Adrenal gland (tissue), 9 donors: ENCODE measurements at regions not wholly inside any gene's neighbourhood (a gene's known extent, or its start where the extent isn't known, plus 50 kb on each side); places are given as distances from the start of the nearest gene placed in this dataset.
A peak's percentile ranks its signal among the peaks of the same experiment; 100 is the strongest.

Experiments
- DNase-seq, 7 donors: peaks; one replicate each; pipeline ENCODE4 v3.0.0-alpha.2; 2019 to 2020
- H3K27ac ChIP-seq, 5 donors: fragments of 200-600 bp; sonication (generic) in 4 of 5; 1 replicate in 3 of 5; 2 replicates in 2 of 5; pipeline versions ENCODE4 v1.5.1 to v1.8.0; 2016 to 2020; ENCODE audit warnings: mild to moderate bottlenecking in 1 of 5
- H3K27me3 ChIP-seq: fragments of 200-600 bp; 2 replicates; pipeline ENCODE4 v1.8.0; 2021
- H3K36me3 ChIP-seq, 2 donors: fragments of 200-600 bp; replicated peaks in 1 of 2; 1 replicate in 1 of 2; 2 replicates in 1 of 2; pipeline versions ENCODE4 v1.5.1 to v1.8.0; 2018 to 2022
- H3K4me1 ChIP-seq, 2 donors: fragments of 200-600 bp; replicated peaks in 1 of 2; 1 replicate in 1 of 2; 2 replicates in 1 of 2; pipeline versions ENCODE4 v1.5.1 to v1.8.0; 2018 to 2021
- H3K4me3 ChIP-seq, 4 donors: fragments of 200-600 bp; sonication (generic) in 3 of 4; one replicate each; pipeline ENCODE4 v1.5.1; 2016 to 2018
- H3K9me3 ChIP-seq, 3 donors: fragments of 200-600 bp; sonication (generic) in 1 of 3; replicated peaks in 1 of 3; 1 replicate in 2 of 3; 2 replicates in 1 of 3; pipeline versions ENCODE4 v1.5.1 to v1.8.0; 2016 to 2021
- CTCF ChIP-seq, 6 experiments: fragments of 450-650 bp in 4 of 6; fragments of 200-600 bp in 2 of 6; sonication (generic) in 1 of 6; IDR thresholded peaks; 1 replicate in 5 of 6; 2 replicates in 1 of 6; pipeline versions ENCODE4 v1.5.1 to v1.8.0; 2016 to 2021; ENCODE audit warnings: antibody characterized with exemption in 6 of 6, mild to moderate bottlenecking in 2 of 6, moderate library complexity in 1 of 6
- POLR2A ChIP-seq, 2 donors: fragments of 450-650 bp; IDR thresholded peaks; one replicate each; pipeline ENCODE4 v1.6.1; 2017; ENCODE audit warnings: antibody characterized with exemption in 2 of 2, mild to moderate bottlenecking in 2 of 2, moderate library complexity in 1 of 2
- WGBS, 4 donors: extraction: QIAGEN DNeasy Blood & Tissue Kit in 2 of 4; methylation state at CpG; one replicate each; pipeline versions ENCODE4 v1.1.5 to v1.1.7; 2013 to 2017; 5-methylcytosine and 5-hydroxymethylcytosine counted together
- intact Hi-C, 2 donors: fragments of 100-400 bp; cut with DNase I; formaldehyde crosslinking; loops; one replicate each; pipeline versions ENCODE4 v1.14.1 to v1.15.0; 2022 to 2023
- donor health status: healthy with polysubstance abuse.
- donor health status: Bipolar disorder and iron deficiency.
- donor health status: DM: yes; HTN: yes; CAD: no.
- donor health status: DM: no; HTN: no; CAD: no.
- donor health status: DM: no; HTN: no; CAD: no.

DNA sequence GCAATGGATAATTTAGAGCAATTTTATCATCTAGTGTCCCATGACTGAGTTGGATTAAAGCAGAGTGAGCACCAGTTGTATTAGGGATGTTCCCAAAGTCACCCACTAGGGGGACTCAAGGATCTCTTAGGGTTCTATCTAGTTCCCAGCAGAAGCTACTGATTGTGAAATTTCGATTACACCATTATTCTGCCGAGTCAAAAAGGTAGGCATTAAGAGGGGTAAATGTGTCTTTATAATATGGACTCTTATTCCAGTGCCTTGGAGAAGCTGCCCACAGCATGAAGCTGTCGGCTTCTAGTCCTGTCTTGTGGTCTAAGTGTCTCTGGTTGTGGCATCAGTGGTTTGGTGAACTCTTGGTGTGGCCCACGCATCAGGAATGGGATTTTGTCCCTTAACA is 53.3 kb downstream of the RGS12 start:
- Histone ChIP-seq H3K27ac (no peak overlapping the region), H3K9me3 (no peaks in the 10 kb centered on the region), H3K36me3 (peaks cover 0 to 7% of the 10 kb centered on the region in 2 donors), H3K4me3 (no peak overlapping the region), H3K27me3 (no peaks in the 10 kb centered on the region), H3K4me1 (peaks cover 0 to 11% of the 10 kb centered on the region in 2 donors)
- DNase-seq, result peak; percentile 63 to 86 (median 71)
- intact Hi-C loops, result no loop called here
- 41 to 52% (median 48%) methylated on average over 4 of the region's 4 CpGs for WGBS, 4 donors
- TF ChIP-seq POLR2A (IDR thresholded peaks at IDR 0.05) (no peak), CTCF (IDR thresholded peaks at IDR 0.05) (peak; percentile 89 to 98 (median 94))

- Histone ChIP-seq H3K27me3 (no peaks in the 10 kb centered on the region), H3K27ac (no peak overlapping the region), H3K4me3 (no peak overlapping the region), H3K36me3 (peaks cover 0 to 7% of the 10 kb centered on the region in 2 donors), H3K4me1 (peaks cover 0 to 11% of the 10 kb centered on the region in 2 donors), H3K9me3 (no peaks in the 10 kb centered on the region)
- intact Hi-C loops, result no loop called here
- 83 to 89% (median 86%) methylated on average over 4 of the region's 4 CpGs for WGBS, 4 donors
- TF ChIP-seq POLR2A (IDR thresholded peaks at IDR 0.05) (no peak), CTCF (IDR thresholded peaks at IDR 0.05) (no peak)
- DNase-seq, result no peak
Observed at GRCh38 chr4:3347871-3348270, 55.0 kb downstream of the RGS12 start.

DNA sequence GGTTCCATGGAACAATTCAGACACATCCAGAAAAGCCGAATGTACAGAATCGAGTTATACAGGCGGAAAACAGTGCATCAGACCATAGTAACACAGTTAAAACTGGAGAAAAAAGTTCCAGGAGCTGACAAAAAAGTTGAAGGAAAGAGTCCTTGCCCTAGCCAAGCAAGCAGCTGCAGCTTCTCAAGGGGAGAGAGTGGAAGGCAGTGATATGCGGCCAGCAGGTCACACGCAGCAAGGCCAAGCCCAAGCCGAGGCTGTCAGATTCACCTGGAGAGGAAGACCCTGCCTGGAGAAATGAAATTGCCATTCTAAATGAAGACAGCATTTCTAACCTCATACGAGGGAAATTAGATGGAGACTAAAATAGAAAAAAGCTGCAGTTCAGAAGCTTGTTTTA is 55.8 kb downstream of the RGS12 start:
- peak in 1 of 7 donors; percentile 17 for DNase-seq
- Histone ChIP-seq H3K27me3 (no peaks in the 10 kb centered on the region), H3K4me1 (peaks cover 0 to 11% of the 10 kb centered on the region in 2 donors), H3K36me3 (peaks cover 0 to under 1% of the 10 kb centered on the region in 2 donors), H3K4me3 (no peak overlapping the region), H3K27ac (no peak overlapping the region), H3K9me3 (no peaks in the 10 kb centered on the region)
- intact Hi-C loops, result no loop called here
- TF ChIP-seq POLR2A (IDR thresholded peaks at IDR 0.05) (no peak), CTCF (IDR thresholded peaks at IDR 0.05) (no peak)
- 68 to 71% (median 71%) methylated on average over 7 of the region's 7 CpGs for WGBS, 4 donors

- 87 to 90% (median 88%) methylated on average over 4 of the region's 4 CpGs for WGBS, 4 donors
- TF ChIP-seq CTCF (IDR thresholded peaks at IDR 0.05), result no peak
- TF ChIP-seq POLR2A (IDR thresholded peaks at IDR 0.05), result no peak
- intact Hi-C loops, result no loop called here
Observed at GRCh38 chr4:3349116-3349515, 56.3 kb downstream of the RGS12 start.

More at GRCh38 chr4:3349116-3349515, 56.3 kb downstream of the RGS12 start:
- Histone ChIP-seq H3K9me3 (no peaks in the 10 kb centered on the region), H3K27me3 (no peaks in the 10 kb centered on the region), H3K27ac (no peak overlapping the region), H3K4me3 (no peak overlapping the region), H3K4me1 (peaks cover 0 to 11% of the 10 kb centered on the region in 2 donors), H3K36me3 (no peaks in the 10 kb centered on the region)
- no peak for DNase-seq
